NCI-H82 treated with DMSO at 0.1 percent for 48 hours (cell line): ENCODE measurements at regions not wholly inside any gene's neighbourhood (a gene's known extent, or its start where the extent isn't known, plus 50 kb on each side); places are given as distances from the start of the nearest gene placed in this dataset.

Experiments used
- DNase-seq: peaks from one replicate; lab custom pipeline; 2025; ENCODE audit not compliant: unreplicated experiment; lab: John Stamatoyannopoulos, UW

DNA sequence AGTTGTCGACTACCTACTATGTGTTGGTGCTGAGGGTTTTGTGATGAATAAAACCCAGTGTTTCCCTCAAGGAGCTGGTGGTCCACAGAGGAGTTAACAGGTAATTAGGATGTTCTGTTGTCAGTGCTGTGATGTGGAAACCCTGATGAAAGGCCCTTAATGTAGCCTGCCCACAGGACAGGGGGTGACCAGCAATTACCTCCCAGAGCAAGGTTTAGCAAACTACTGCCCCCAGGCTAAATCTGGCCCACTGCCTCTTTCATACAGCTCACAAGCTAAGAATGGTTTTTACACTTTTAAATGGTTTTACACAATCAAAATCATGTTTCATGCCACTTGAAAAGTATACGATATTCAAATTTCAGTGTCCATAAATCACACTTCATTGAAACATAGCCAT is 536.2 kb downstream of the MIAT start:
- DNase-seq: no peak

GRCh38 chr22:27194096-27194748 is 536.8 kb downstream of the MIAT start:
- DNase-seq: no peak

- DNase-seq: no peak
Measured at GRCh38 chr22:27195094-27195493, 537.7 kb downstream of the MIAT start.

- no peak for DNase-seq
Measured at GRCh38 chr22:27195494-27195893, 538.1 kb downstream of the MIAT start.

- DNase-seq: no peak
Measured at GRCh38 chr22:27196606-27197005, 539.2 kb downstream of the MIAT start.

GRCh38 chr22:27197052-27197451 is 539.7 kb downstream of the MIAT start:
- DNase-seq: no peak

DNA sequence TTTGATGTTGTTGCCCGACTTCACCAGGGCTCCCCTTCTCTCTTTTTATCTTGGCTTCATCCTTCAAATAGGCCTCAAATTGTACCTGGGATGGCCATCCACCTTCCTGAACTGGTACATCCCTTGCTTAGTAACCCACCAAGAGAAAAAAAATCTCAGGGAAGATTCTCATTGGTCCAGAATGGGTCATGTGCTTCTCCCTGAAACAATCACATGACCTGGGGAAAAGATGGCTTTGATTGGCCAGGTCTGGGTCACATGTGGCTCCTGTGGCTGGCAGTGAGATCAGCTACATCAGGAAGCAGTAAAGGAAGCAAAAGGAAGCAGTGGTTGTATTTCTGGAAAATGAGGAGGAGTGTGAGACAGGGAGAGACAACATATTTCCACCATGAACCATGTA is 540.2 kb downstream of the MIAT start:
- DNase-seq: no peak

DNA sequence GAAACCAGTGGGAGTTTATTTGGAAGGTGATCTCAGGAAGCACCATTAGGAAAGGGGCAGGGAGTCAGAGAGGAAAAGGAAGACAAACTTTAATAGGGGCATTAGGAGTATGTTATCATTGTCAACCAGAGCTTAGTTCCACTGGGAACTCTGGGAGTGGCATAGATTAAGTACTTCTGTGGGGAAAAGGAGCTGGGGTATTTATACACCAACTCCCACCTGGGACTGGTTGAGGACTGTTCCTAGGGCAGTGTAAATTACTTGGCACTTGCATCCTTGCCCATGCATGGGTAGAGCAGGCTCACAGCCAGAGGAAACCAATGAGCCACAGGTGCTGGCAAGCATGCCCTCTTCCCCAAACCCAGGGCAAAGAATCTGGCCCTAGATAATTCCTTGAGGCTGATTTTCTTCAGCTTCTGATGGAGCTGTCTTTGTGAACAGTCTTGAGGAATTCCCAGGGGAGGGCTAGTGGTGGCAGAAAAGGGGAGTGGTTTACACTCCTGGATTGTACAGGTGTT is 541.2 kb downstream of the MIAT start:
- DNase-seq: no peak

- DNase-seq: no peak
Measured at GRCh38 chr22:27199354-27199753, 542.0 kb downstream of the MIAT start.

DNA sequence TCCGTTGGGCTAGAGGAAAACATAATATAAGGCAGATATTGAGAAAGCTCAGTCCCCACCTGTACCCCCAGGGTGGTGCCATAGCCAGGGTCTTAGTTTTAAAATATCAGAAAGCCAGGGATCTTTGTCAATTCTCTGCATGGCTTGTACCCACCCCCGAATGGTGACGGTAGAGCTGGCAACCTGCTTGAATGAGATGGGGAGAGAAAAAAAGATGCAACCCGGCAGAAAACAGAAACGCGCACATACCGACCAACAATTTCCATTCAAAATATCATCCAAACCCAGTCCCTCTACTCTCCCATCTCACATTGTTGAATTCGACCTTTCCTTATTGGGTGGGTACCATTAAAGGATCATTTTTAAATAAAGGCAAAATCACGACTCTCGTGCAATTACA is 543.9 kb downstream of the MIAT start:
- DNase-seq: no peak

DNA sequence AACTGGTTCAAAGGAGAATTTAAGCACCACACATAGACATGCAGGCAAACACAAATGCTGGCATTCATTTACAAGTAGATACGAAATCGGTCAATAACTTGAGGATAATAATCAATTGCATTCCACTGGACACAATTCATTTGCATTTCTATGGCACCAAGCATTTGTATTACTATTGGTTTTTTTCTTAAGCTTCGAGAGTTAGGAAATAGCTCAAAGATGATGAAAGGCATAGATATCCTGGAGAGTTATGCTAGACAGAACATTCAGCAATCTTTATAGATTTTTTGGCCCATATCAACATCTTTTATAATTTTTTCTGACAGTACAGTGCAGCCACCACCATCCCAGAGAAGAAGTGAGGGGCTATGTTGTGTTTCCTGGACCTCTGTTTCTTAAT is 544.4 kb downstream of the MIAT start:
- DNase-seq: no peak

GRCh38 chr22:27203276-27203660 is 545.9 kb downstream of the MIAT start:
- DNase-seq: no peak

DNA sequence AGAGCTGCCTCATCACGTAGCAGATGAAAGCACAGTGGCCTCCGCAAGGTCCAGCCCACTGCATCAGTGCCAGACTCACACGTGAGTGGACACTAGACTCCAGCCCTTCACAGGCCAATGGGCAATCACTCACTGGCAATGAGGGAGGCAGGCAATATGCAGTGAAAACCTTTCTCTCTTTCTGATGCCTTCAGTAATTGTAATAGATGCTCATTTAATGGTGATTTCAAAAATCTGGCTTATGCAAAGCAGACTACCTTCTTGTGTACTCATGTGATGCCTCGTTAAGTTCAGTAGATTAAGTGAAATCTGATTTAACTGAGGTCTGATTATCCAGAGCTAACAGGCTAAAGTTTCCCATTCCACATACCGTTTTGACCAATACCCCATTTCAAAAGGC is 546.9 kb downstream of the MIAT start:
- DNase-seq: no peak

- DNase-seq: no peak
Measured at GRCh38 chr22:27204817-27205216, 547.4 kb downstream of the MIAT start.

GRCh38 chr22:27205492-27206373 is 548.3 kb downstream of the MIAT start:
- DNase-seq: no peak

- DNase-seq: no peak
Measured at GRCh38 chr22:27206374-27207133, 549.2 kb downstream of the MIAT start.

DNA sequence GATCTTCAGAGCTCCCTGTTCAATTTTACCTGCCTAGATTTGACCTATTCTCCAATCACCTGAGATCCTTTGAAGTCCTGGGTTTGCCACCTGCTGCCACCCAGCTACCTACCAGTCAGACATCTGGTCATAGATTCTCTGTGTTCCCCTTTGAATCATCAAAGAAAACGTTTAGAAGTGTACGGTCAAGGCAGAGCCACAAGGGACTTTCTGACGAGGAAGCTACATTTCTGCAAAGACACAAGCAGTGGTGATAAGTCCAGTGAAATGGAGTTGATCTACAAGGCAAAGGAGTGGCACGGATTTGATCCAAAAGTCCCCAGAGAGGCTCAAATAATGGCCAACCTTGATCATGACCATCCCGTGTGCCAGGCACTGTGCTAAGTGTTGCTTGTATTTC is 549.9 kb downstream of the MIAT start:
- DNase-seq: no peak

DNA sequence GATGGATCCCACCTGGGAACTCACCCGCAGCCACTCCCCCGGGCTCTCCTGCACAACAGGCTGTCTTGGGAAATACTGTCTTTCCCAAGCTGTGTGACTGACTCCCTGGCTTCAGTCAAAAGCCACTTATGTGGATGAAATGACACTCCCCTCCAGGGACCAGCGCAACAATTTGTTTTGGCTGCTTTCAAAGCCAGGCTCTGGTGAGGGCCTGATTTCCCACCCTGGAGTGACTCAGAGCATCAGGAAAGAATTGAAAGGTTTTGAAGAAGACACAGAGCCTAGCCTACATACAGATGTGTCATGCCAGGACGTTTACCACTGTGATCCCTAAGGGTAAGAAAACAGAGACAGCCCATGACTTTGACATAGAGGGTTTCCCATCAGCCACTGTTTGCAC is 550.5 kb downstream of the MIAT start:
- DNase-seq: no peak

DNA sequence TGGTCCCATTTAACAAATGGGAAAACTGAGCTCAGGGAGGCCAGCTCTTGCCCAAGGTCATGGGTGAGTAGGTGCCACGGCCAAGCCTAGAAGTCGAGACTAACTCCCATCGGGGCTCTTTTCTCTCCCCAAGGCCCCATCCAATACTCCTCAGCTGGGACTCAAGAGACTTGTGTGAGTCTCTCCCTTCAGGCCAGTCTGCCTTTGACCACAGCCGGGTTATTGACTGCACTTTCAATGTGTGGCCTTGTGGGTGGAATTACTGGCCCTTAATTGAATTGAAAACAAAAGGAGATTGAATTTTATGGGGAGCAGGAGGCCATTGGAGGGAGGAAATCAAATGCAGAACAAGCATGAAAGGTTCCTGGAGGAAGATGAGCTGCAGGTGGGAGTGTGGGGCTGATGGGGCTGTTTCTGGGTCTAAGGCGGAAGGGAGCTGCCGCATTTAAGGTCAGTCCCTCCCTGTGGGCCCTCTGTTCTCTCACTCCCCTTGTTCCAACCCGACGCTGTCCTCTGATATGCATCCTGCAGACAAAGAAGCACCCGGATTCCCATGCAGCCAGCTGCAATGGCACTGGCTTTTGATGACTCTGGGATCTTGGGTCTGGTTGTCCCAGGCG is 552.8 kb downstream of the MIAT start:
- DNase-seq: no peak

GRCh38 chr22:27212102-27212501 is 554.7 kb downstream of the MIAT start:
- DNase-seq: no peak

DNA sequence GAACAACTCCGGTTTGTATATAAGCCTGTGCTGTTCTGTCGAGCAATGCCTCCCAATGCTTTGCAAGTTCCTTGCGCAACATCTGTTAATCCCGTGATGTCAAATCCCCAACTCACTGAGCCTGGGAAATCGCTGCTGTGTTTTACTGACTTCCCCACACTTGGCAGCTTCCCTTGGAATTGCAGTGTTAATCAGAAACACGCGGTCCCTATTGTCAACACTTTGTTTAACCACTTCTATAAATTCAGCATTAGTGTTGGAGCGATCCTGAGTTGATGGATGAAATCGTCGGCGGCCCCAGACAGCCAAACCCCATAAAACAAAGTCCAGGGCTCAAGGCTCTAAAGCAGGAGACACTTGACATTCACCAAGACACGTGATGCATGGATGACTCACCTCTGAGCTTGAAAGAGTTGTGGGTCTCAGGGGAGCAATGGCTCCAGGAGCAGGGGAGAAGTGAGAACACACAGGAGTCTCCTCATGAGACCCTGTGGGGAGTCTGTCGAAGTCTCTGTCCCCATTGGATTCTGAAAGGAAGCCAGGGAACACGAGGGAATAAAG is 555.3 kb downstream of the MIAT start:
- DNase-seq: peak; percentile 0
